HPDE6-E6E7 (cell line): ENCODE measurements at regions not wholly inside any gene's neighbourhood (a gene's known extent, or its start where the extent isn't known, plus 50 kb on each side); places are given as distances from the start of the nearest gene placed in this dataset.
A peak's percentile ranks its signal among the peaks of the same experiment; 100 is the strongest.

Source experiments
- DNase-seq: peaks from one replicate; pipeline ENCODE4 v3.0.0; 2011; ENCODE audit warnings: missing footprints; ENCODE audit errors: extremely low spot score

DNA sequence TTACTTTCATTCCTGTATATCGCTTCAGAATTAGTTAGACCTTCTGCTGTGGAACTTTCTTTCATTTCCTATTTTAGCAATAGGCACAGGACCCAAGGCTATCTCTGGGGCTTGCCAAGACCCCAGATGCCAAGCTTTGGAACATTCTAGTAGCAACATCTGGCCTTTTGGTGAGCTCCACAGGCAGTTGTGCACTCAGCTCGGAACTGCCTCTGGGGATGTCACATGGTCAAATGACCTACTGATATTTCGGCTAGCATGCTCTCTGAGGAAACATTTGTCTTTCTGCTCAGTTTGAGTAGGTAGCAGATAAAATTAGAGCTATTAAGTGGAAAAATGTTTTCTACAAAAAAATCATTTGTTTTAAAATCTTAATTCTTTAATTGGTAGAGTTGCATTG lies 76.6 kb upstream of the ITGA4 start:
- no peak for DNase-seq

DNA sequence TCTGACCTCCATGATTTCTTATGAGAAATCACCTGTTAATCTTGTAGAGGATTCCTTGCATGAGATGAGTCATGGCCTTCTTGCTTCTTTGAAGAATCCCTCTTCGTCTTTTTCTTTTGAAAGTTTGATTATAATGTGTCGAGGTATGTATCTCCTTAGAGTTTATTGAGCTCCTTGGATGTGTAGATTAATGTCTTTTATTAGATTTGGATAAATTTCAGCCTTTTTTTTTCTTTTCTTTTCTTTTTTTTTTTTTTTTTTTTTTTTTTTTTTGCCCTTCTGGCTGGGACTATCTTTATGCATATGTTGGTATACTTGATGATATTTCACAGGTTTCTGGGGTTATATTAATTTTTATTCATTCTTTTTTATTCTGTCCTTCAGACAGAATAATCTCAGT lies 72.3 kb upstream of the ITGA4 start:
- DNase-seq = no peak

DNA sequence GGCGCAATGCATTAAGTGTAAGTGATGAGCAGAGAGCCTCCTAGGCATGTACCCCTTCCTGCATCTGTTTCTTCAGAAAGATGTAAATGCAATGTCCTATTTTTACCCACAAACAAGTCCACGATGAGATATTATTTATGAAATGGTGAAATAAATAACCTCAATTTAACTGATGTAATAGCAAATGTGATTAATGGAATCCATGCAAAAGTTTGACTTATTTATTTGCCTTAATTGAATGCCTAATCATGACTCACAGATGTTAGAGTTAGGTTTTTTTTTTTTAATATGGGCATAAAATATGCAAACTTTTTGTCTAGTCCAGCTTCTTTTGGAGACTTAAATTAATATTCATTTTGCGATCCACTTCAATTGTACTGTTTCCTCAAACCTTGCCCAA lies 67.7 kb upstream of the ITGA4 start:
- no peak for DNase-seq

DNA sequence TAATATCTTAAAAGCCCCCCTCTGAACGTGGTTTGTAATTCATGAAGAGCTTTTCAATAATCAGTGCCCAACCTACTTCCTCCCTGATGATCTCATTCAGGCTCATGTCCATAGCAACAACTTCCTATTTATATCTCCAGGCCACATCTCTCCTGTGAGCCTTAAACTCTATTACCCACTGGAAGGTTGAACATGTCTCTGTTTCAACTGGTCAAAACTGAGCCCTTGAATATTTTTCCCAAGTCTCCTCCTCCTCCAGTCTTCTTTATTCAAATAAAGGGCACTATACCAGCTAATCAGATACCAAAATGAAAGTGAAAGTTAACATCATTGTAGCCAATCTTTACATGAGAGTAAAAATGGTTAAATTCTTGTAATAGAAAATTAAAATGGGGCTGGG lies 63.7 kb upstream of the ITGA4 start:
- peak; percentile 58 for DNase-seq

DNA sequence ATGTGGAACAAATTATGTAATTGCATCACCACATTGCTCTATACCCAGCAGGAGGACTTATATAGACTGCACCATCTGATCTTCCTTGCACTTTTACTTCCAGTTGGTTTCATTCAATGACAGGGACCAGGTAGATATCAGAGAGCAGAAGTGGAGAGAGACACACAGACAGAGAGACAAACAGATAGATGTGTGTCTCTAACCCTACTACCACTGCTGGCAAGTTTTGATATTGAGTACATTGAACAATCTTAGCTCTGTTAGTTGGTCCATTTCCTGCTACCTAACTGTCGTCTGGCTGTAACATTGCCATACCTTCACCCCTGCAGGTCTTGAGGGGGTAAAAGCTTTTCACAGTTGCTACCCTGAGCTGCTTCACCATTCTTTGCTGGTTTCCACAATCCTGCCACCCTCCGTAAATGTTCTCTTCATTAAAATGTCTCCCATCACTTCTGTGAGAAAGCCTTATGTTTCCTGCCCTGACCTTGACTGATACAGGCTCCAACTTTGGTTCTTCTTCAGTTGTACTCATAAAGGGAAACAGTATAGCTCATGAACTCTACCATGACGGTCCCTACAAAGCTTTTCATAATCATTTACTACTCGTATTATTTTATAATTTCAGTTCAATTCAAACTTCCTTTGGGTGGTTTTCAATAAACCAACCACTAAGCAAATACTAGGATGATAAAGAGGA lies 62.3 kb upstream of the ITGA4 start:
- no peak for DNase-seq

DNA sequence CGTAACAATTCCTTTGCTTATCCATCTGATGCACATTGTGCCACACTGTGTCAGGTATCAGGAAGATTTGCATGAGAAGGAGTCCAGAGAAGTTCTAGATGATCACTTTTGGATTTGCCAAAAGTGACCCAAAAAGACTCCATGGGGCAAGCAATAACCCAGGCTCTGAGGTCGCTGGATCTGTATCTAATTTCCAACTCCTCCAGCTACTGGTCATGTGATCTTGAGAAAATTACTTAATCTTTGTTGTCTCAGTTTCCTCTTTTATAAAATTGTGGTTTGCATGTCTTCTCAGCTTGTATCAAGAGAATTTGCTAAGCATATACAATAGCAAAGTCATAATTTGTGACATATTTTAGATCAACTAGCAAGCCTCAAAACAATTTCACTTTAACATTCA lies 61.3 kb upstream of the ITGA4 start:
- DNase-seq = no peak

DNA sequence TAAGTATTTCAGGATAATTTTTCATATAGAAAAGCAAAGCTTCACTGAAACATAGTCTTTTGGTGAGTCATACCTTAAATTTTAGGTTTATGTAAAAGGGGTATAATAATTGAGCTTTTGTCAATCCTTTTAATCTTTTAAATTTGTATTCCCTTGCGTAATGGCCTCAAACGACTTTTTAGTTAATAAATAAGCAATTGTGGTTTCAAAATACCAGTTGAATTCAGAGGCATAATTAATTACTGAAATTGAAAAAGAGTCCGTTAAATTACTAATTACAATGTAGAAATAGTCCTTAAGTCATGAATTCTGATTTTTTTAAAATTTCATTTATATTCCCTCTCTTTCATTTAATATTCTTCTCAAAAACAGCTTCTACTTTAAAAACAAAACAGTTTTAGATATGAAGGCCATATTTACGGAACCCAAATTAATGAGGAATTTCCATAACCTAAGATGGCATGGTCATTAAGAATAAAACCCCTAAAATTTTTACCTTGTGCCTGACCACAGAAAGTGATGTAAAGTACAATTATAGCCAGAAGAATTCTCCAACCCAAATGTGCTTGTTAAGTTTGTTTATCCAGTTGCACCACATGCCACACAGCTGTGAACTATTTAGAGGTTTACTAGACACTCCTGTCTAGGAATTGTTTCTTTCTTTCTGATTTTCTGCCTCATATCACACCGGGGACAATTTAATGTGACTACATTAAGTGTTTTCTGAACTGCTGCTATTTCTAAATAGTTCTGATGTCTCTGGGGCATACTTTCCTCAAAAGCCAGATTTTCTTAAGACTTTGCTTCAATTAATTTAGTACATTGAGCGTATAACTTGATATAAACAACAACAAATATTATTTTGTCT lies 60.7 kb upstream of the ITGA4 start:
- DNase-seq = no peak

DNA sequence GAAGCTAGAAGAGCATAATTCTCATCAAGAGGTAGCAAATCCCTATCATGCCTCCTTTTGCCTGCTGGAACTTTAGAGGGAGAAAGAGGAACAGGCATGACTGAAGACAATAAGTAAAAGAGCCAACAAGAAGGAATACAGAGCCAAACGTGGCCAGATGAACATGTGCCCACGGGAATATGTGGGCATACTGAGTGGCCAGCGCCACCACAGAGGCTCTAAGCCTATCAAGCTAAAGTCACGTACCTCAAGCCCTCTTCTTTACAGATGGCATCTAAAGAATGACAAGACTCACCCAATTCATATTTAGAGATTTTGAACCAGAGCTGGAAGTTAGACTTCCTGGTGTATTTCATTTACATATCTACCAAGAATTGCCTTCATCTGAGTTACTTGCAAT lies 59.9 kb upstream of the ITGA4 start:
- no peak for DNase-seq

DNA sequence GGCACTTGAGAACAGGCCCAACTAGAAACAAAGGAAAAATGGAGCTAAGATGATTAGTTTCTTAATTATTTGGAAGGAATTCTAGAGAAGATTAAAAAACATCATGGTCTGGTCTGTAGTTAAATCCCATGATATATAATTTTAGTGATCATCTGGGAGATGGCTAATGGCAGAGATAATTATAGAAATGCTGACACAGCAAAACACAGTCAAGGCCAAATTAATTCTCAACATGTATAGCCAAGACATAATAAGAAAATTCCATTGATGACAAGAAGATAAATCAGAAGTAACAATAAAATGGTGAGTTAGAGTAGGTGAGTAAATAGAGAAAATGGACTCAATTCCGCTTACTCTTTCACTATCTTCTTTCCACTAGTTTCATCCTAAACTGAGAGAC lies 59.2 kb upstream of the ITGA4 start:
- no peak for DNase-seq

DNA sequence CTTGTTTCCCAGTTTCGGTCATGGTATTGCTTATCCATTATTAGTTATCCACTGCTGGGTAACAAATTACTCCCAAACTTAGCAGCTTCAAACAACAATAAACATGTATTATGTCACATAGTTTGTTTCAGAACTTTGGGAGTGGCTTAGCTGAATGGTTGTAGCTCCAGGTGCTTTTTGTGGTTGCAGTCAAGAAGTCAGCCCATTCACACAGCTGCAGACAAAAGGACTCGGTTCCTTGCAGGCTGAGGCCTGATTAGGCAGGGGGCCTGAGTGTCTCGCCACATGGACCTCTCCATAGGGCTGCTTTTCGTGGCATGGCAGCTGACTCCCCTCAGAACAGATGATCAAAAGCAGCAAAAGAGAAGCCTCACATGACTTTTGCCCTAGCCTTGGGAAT lies 58.2 kb upstream of the ITGA4 start:
- no peak for DNase-seq

DNA sequence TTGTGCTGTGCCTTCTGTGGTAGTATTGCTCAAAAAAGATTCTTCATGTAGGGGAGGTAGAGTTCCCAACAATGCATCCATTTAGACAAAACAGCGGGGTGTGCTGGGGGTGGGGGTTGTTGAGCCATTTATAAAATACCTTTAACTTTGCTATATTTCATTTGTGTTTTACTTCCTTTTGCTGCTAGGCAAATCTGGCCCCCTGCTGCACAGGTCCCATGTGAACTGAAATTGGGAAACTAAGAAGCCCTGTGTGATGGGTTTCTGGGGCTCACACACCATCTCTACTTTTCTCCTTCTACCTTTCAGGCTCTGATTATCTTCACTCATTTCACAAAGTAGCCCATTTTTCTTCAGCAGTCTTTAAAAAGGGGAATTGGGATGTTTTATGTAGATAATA lies 52.7 kb upstream of the ITGA4 start:
- no peak for DNase-seq

DNA sequence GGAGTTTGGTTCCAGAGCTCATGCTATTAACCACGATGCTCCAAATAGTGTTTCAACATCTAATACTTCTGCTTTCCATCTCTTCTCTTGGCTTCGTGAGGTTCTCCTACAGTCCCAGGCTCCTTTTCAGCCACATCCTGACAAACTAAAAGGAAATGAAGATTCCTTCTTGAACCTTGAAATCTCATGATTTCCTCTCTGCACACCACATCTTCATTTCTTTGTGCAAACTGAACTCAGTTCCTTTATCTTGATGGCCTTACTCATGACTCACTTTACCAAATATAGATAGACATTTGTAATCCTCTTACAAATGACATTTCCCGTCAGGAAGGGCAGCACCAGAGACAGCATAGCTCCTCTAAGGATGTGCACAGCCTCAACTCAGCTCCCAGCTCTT lies 50.0 kb upstream of the ITGA4 start:
- no peak for DNase-seq
